Erythroblast (primary cell): ENCODE measurements at regions not wholly inside any gene's neighbourhood (a gene's known extent, or its start where the extent isn't known, plus 50 kb on each side); places are given as distances from the start of the nearest gene placed in this dataset.

Experiments used
- GATA1 ChIP-seq: IDR thresholded peaks from 2 replicates; pipeline ENCODE4 v1.6.1; 2011; ENCODE audit warnings: low read depth, mild to moderate bottlenecking, control low read depth, low read length, moderate library complexity
- POLR2A ChIP-seq: IDR thresholded peaks from 2 replicates; pipeline ENCODE4 v1.6.1; 2011; ENCODE audit warnings: mild to moderate bottlenecking, low read length

GRCh38 chr4:14496969-14497368, 505.3 kb upstream of the CPEB2 start:
- TF ChIP-seq POLR2A (no peak), GATA1 (no peak)
